ENCODE measurements at regions not wholly inside any gene's neighbourhood (a gene's known extent, or its start where the extent isn't known, plus 50 kb on each side); places are given as distances from the start of the nearest gene placed in this dataset.

- DNase-seq = no peak
- no peak overlapping the region for H3K27ac ChIP-seq
- no peak overlapping the region for H3K4me3 ChIP-seq
- H3K9me3 ChIP-seq = no peaks in the 10 kb centered on the region
- WGBS, 2 donors = 89 to 95% methylated on average over 1 of the region's 1 CpG
- no peaks in the 10 kb centered on the region for H3K36me3 ChIP-seq
- no peaks in the 10 kb centered on the region for H3K4me1 ChIP-seq
- TF ChIP-seq POLR2A (IDR thresholded peaks at IDR 0.05) (no peak), CTCF (IDR thresholded peaks at IDR 0.05) (no peak), POLR2AphosphoS5 (IDR thresholded peaks at IDR 0.05) (no peak), EP300 (IDR thresholded peaks at IDR 0.05) (no peak)
- intact Hi-C loops (cut with DNase I) = no loop called here
- H3K27me3 ChIP-seq = no peaks in the 10 kb centered on the region
These were observed 408.5 kb downstream of the MFSD1 start for GRCh38 chr3:159210336-159210735.

- H3K27ac ChIP-seq = no peak overlapping the region
- no peaks in the 10 kb centered on the region for H3K4me1 ChIP-seq
- intact Hi-C loops (cut with DNase I) = no loop called here
- WGBS, 2 donors = 92 to 93% methylated on average over 3 of the region's 3 CpGs
- H3K9me3 ChIP-seq = no peaks in the 10 kb centered on the region
- no peaks in the 10 kb centered on the region for H3K36me3 ChIP-seq
- H3K27me3 ChIP-seq = no peaks in the 10 kb centered on the region
- no peak for TF ChIP-seq EP300 (IDR thresholded peaks at IDR 0.05)
- no peak for TF ChIP-seq POLR2AphosphoS5 (IDR thresholded peaks at IDR 0.05)
- TF ChIP-seq POLR2A (IDR thresholded peaks at IDR 0.05) = no peak
- no peak for DNase-seq
- no peak overlapping the region for H3K4me3 ChIP-seq
These were observed 414.5 kb downstream of the MFSD1 start for GRCh38 chr3:159216311-159216710.

- no peak overlapping the region for H3K4me3 ChIP-seq
- no peaks in the 10 kb centered on the region for H3K4me1 ChIP-seq
- 93 to 95% methylated on average over 3 of the region's 3 CpGs for WGBS, 2 donors
- no peak for DNase-seq
- intact Hi-C loops (cut with DNase I) = no loop called here
- no peaks in the 10 kb centered on the region for H3K9me3 ChIP-seq
- H3K27ac ChIP-seq = no peak overlapping the region
- H3K36me3 ChIP-seq = no peaks in the 10 kb centered on the region
- H3K27me3 ChIP-seq = no peaks in the 10 kb centered on the region
- TF ChIP-seq EP300 (IDR thresholded peaks at IDR 0.05) (no peak), POLR2A (IDR thresholded peaks at IDR 0.05) (no peak), CTCF (IDR thresholded peaks at IDR 0.05) (no peak), POLR2AphosphoS5 (IDR thresholded peaks at IDR 0.05) (no peak)
These were observed 417.4 kb downstream of the MFSD1 start for GRCh38 chr3:159219231-159219630.

- TF ChIP-seq POLR2AphosphoS5 (IDR thresholded peaks at IDR 0.05) (no peak), POLR2A (IDR thresholded peaks at IDR 0.05) (no peak), CTCF (IDR thresholded peaks at IDR 0.05) (no peak), EP300 (IDR thresholded peaks at IDR 0.05) (no peak)
- 78 to 85% methylated on average over 1 of the region's 1 CpG for WGBS, 2 donors
- Histone ChIP-seq H3K27me3 (no peaks in the 10 kb centered on the region), H3K9me3 (no peaks in the 10 kb centered on the region), H3K4me3 (no peak overlapping the region), H3K27ac (no peak overlapping the region), H3K4me1 (no peaks in the 10 kb centered on the region), H3K36me3 (no peaks in the 10 kb centered on the region)
- intact Hi-C loops (cut with DNase I) = no loop called here
- DNase-seq = no peak
These were observed 419.5 kb downstream of the MFSD1 start for GRCh38 chr3:159221335-159221734.

- no peak for DNase-seq
- no peak overlapping the region for H3K27ac ChIP-seq
- no peaks in the 10 kb centered on the region for H3K36me3 ChIP-seq
- no peaks in the 10 kb centered on the region for H3K27me3 ChIP-seq
- peaks cover 0 to 3% (median 0%) of the 10 kb centered on the region in 4 donors for H3K4me1 ChIP-seq
- 70 to 76% methylated on average over 5 of the region's 5 CpGs for WGBS, 2 donors
- no peaks in the 10 kb centered on the region for H3K9me3 ChIP-seq
- no peak for TF ChIP-seq CTCF (IDR thresholded peaks at IDR 0.05)
- TF ChIP-seq POLR2A (IDR thresholded peaks at IDR 0.05) = no peak
- no peak for TF ChIP-seq EP300 (IDR thresholded peaks at IDR 0.05)
- no peak for TF ChIP-seq POLR2AphosphoS5 (IDR thresholded peaks at IDR 0.05)
- H3K4me3 ChIP-seq = no peak overlapping the region
- intact Hi-C loops (cut with DNase I) = no loop called here
These were observed 427.3 kb downstream of the MFSD1 start for GRCh38 chr3:159229116-159229680.
